Activated CD4-positive, alpha-beta T cell treated with anti-CD3 and anti-CD28 coated beads, Interleukin-2, amount 50 U/mL, for 4 hours (primary cell): ENCODE measurements at regions not wholly inside any gene's neighbourhood (a gene's known extent, or its start where the extent isn't known, plus 50 kb on each side); places are given as distances from the start of the nearest gene placed in this dataset.
"Not testable (repeated sequence)": the region's sequence is repeated elsewhere in the genome, so short reads cannot be mapped to it uniquely, and the experiment has no call there.

Experiments
- DNase-seq, 2 experiments: peaks; one replicate each; pipeline ENCODE4 v3.0.0-alpha.2; 2020

DNA sequence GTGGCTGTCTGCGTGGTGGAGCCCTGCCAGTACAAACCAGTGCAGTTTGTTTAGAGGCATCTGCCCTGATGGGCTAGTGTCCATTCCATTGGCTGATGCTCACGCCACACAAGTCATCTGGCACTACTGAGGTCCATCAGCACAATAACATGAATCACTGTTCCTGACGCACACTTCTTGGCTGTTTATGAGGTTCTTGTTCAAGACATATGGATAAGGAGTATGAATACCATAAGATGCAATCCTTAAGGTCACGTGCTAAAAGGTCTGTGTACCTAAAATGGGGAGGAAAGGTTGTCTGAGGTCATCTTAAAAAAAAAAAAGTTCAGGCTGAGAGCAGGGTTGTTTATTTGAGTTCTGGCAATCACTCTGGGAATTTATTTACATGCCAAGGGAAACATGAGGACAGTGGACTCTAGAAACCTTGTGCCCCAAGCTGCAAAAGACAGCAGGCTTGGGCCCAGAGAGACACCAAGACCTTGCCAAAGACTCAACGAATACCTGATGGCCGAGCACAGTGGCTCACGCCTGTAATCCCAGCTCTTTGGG lies 54.1 kb upstream of the SHLD1 start:
- DNase-seq = no peak

DNA sequence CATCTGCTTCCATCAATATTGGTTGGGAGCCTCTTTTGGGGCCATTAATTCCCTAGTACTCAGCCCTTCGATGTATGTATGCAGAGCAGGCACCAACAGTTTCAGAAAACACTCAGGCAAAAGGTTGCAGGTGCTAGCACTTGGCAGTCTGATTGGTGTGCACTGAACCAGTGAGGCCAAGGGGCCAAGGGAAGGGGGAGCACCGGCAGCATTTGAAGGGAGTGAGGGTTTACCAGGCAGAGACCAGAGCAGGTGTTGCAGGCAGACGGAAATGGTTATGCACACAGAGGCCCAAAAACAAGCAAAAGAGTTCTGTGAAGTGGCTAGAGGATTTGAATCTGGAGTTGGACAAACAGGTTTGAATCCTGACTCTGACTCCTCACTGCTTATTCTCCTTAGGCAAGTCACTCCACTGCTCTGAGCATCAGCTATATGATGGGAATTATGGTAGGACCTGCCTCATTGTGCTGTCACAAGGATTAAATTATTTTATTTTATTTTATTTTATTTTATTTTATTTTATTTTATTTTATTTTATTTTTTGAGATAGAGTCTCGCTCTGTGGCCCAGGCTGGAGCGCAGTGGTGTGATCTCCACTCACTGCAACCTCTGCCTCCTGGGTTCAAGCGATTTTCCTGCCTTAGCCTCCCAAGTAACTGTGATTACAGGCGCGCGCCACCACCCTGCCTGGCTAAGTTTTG lies 58.1 kb upstream of the SHLD1 start:
- DNase-seq = no peak

DNA sequence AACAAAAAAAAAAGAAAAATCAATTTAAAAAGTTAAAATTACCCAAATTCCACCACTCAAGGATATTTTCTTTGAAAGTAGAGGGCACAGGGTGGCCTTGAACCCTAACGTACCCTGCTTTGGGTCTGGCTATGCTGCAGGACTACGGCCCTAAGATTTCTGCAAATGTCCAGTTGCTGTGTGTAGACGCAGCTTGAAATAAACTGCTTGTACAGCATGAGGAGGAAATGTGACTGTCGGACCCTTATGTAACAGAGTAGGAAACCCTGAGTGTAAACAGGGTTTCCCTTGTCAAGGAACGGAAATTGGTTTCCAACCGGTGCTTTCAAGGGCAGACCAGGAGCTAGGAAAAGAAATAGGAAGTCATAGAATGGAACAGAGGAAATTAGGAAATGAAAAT lies 60.7 kb upstream of the SHLD1 start:
- no peak for DNase-seq

DNA sequence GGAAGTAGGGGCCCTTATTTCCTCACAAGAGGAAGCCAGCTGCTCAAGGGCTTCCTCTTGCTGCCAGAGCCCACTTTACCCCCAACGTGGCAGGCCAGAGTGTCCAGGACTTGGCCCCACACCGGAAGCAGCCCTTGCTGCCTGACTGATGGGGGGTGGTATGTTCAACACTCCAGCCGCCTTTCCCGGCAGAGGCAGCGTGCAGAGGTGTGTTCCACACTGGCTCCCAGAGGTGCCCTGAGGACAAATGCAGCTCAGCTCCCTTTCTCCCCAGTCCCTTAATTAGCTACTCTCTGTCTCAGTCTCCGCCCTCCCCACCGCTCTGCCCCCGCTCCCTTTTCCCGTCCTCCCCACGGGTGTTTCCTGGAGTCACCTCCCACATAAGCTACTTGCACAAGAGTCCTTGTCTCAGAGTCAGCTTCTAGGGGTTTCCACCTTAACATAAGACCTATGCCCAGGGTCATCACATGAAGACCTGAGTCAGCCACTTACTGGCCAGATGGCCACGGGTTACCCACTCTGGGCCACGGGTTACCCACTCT lies 61.7 kb upstream of the SHLD1 start:
- DNase-seq = no peak

DNA sequence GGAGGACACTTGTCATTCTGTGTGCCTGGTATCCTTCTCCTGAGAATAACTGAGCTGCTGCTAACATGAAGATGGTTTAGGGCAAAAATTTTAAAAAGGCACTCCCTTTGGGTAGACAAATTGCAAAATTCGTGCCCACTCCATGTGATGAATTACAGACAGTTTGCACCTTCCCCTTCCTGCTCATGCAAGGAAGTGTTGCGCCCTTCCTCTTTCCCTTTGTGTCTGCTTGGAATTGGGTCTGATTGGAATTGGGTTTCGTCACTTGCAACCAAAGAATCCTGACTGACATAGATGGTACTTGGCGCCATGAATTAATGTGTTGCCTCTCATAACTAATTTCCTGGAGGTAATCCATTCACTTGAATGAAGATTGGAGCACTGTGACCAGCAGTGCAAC lies 62.3 kb upstream of the SHLD1 start:
- no peak for DNase-seq

DNA sequence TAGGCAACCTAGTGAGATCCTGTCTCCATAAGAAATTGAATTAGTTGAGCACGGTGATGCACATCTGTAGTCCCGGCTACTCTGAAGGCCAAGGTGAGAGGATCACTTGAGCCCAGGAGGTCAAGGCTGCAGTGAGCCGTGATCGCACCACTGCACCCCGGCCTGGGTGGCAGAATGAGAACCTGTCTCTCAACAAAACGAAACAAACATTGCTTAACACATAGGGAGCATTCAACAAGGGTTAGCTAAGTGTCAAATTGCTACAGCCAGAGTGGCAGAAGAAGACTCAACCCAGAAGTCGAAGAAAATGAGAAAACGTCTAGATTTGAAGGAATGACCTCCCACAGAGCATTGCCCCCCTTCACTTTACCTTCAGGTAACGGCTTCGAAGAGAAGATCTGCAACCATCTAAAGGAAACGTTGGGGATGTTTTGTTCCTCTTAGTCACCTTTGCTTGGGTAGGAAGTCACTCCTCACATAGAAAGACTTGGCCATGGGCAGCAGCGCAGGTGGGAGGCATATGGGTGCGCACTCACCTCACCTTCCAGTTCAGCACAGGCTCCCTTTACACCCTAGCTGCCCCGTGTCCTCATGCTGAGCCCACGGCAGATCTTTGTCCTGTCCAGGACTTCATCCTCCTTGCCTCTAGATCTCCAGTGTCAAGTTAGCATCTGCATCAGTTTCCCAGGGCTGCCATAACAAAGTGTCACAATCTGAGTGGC lies 63.7 kb upstream of the SHLD1 start:
- no peak for DNase-seq

DNA sequence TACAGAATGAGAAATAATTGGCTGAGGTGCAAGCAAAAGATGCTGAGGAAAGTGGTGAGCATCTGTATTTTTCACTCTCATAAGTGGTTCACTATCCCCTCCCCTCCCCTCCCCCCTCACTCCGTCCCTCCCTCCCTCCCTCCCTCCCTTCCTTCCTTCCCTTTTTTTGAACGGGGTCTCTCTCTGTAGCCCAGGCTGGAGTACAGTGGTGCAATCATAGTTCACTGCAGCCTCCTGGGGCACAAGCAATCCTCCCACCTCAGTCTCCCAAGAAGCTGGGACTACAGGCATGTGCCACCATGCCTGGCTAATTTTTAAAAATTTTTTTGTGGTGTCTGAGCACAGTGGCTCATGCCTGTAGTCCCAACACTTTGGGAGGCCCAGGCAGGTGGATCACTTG lies 67.6 kb upstream of the SHLD1 start:
- not testable (repeated sequence) for DNase-seq

DNA sequence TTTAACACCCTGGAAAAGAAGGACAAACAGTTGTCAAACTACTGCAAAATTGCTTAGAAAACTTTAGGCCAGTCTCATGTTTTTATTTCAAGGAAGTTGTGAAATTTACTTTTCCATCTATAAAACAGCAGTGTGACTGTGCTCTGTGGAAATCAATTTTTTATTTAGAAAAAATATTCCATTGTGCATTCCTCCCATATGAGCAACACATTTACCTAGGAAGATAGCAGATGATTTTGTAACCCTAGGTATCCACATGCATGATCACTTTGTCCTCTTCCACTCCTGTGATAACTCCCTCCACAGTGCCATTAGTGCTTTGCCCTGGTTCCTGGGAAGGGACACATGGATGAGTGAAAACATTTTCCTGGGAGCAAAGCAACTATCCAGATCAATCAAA lies 69.4 kb upstream of the GPCPD1 start:
- no peak for DNase-seq

DNA sequence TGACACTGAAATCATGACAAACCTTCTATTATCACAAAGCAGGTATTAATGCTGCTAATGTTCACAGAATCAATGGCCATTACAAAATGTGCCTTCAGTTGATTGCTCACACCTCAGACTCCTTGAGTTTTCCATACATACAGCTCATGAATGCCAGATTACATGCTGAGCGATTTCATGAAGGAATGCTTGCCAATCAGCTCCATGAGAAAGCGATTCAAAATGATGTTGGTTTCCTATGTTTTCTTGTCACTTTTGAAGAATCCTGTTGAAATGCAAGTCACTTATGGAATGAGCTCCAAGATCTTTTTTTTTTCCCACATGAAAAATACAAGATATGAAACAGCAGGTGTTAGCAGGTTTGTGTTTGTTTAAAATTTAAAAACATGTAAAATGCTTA lies 68.0 kb upstream of the GPCPD1 start:
- DNase-seq = no peak

DNA sequence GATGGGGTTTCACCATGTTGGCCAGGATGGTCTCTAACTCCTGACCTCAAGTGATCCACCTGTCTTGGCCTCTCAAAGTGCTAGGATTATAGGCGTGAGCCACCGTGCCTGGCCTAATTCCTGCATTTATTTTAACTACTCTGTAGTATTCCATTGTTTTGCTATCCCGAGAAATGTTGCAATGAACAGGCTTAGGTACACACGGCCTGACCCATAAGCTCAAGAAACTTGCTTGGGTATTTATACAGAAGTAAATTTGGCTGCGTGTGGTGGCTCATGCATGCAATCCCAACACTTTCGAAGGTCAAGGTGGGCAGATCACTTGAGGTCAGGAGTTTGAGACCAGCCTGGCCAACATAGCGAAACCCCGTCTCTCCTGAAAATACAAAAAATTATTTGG lies 67.1 kb upstream of the GPCPD1 start:
- not testable (repeated sequence) for DNase-seq

DNA sequence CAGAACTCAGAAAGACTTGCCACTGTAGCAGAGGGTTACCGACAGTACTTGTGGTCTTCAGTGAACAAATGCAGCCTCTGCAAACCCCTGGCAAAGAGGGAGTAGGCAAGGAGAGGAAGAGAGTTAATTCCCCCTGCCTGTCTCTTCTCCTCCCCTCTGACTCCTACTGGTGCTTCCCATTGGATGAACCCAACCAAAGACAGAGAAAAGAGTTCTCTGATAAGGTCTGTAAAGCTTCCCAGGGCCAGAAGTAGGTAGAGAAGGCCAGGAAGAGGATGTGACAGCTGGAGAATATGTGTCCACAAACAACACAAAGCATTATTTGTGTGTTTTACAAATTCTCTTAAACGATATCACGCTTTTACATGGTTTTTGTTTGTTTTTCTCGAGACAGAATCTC lies 66.6 kb upstream of the GPCPD1 start:
- no peak for DNase-seq

DNA sequence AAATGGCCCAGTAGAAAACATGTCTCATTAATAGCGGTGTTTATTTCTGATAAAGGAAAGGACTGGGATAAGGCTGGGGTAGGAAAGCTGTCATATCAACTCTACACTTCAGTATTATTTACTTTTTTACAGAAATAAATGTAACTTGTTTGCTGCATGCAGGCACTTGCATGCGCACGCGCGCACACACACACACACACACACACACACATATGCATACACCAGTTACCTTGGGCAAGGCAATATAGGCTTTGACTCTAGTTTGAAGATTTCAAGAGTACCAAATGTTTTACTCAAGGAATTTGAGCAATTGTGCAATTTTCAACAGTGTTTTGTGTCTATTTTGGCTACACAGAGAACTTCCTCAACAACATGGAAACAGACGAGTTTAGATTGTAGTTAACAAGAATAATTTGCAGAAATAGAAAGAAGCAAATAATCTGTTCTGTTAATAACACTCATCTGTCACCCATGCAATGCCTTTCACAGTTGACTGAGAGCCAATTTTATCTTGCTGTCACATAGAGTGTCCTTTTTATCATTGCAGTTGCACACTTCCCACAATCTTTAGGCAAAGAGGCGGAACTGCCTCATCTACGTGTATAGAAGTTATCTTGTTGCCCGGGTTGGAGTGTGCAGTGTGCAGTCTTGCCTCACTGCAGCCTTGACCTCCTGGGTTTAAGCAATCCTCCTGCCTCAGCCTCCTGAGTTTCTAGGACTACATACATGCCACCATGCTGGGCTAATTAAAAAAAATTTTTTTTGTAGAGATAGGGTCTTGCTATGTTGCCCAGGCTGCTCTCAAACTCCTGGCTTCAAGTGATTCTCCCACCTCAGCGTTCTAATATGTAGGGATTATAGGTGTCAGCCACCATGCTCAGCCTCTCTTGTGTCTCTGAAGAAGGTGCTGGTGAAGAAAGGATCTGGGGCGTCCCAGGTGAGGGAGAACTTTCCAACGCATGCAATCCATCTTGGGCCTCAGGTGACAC lies 64.6 kb upstream of the GPCPD1 start:
- no peak for DNase-seq

DNA sequence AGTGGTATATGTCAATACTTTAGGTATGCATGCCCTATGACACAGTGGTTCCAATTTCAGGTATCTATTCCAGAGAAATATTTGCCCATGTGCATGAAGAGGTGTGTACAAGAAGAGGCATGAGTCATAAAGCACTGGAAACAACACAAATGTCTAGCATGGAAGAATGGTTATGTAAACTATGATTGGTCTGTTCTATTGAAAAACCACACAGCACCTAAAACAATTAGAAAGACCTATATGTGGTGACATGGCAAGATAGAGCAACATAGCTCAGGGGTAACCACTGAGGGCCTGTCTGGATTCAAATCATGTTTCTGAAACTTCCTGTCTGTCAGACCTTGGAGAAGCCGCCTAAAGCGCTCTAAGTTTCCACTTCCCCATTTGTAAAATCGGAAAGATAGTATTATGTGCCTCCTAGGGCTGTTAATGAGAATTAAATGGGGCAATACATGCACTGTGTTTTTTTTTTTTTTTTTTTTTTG lies 63.4 kb upstream of the GPCPD1 start:
- peak; percentile 20 to 30 for DNase-seq

DNA sequence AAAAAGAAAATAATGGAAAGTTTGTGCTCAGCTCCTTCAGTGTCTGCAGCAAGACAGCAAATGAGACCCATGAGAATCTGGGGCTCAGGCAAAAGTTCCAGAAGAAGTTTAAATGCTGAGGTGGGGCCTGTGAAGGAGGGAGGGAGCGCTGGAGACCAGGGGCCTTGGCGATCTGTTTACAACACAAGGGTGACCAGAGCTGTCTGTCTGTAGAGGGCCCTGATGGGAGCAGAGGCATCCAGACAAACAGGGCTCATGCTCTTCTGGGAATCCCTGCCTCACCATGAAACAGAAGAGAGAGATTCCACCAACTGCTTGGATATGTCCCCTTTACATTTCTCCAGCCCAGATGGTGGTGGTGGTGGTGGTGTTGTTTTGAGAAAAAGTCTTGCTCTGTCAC lies 60.1 kb upstream of the GPCPD1 start:
- DNase-seq = no peak

DNA sequence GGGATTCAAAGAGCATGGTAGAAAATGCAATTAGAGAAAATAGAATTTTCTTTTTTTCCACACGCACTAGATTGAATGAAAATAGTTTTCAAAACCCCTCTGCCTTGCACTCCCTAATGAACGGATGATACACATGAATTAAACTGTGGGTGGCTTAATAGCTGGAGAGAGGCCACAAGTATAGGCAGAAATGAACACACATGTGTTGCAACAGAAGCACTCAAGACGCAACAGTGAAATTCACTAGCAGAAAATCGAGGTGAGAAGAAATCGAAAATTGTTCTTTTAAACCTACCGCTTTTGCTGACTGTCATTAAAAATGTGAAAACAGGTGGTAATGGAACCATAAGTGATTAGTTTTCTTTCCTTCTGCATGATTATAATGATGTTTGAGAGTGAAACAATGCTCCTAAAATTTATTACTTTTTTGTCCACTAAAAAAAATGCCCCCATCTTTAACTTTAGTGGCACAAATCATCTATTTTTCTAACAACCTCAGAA lies 59.3 kb upstream of the GPCPD1 start:
- DNase-seq = no peak

DNA sequence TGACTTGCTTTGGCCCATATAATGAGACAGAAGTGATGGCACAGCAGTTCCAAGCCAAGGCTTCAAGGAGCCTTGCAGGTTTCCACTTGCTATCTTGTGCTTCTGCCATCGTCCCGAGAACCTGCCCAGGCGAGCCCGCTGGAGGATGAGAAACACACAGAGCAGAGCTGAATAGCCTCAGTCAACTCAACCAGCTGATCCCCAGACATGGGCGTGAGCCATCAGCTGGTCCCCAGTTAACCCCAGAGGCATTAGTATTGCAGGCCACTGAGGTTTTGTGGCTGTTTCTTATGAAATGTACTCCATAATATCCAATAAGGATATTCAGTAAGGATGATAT lies 57.7 kb upstream of the GPCPD1 start:
- DNase-seq = no peak

DNA sequence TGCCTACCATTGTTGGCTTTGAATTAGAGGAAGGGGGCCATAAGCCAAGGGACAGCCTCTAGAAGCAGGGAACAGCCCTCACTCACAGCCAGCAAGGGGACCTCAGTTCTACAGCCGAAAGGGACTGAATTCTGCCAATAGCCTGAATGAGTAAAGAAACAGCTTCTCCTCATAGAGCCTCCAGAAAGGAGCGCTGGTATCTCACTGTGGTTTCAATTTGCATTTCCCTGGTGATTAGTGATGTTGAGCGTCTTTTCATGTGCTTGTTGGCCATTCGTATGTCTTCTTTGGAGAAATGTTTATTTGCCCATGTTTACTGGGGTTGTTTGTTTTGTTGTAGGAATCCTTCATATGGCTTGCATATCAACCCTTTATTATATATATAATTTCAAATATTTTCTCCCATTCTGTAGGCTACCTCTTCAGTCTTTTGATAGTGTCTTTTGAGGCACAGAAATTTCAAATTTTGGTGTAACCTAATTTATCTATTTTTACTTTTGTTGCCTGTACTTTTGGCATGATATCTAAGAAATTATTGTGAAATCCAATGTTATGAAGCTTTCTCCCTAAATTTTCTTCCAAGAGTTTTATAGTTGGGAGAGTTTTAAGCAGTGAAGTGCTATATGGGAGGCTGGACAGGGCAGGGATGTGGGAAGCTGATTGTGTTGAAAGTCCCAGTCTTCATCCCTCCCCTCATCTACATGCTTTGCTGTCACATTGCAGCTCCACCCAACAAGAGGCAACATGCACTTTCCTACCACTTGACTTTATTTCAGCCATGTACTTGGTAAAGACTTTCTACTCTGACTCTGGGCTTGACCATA lies 57.1 kb upstream of the GPCPD1 start:
- no peak for DNase-seq

DNA sequence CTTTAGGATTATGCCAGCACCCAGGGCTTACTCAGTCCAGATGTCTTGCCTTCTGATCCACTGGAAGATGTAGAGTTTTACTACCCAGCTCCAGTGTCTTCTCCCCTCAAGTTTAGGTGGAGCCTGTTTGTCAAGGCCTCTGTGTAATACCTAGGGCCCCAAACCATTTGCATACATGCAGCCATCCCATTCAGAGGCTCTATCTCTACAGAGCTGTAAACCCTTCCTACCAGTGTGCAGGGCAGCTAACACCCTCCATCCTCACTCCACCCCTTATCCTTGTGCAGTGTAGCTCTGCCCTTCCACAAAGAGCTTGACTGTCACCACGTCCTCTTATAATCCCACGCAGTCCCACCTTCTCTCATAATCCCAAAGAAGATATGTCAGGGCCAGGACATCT lies 54.6 kb upstream of the GPCPD1 start:
- DNase-seq = no peak

DNA sequence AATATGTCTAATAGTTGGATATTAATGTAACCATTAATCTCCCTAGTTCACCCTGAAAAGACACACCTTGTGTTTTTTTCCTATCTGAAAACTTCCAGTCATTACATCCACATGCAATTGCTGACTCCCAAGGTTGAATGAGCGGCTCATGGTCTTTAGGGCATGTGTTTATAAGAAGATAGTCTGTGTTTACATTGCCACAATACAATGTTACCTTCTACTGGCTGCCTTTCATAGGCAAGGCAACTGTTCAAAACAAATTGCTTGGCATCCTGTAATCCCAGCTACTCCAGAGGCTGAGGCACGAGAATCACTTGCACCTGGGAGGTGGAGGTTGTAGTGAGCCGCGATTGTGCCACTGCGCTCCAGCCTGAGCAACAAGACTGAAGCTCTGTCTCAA lies 52.6 kb upstream of the GPCPD1 start:
- no peak for DNase-seq

DNA sequence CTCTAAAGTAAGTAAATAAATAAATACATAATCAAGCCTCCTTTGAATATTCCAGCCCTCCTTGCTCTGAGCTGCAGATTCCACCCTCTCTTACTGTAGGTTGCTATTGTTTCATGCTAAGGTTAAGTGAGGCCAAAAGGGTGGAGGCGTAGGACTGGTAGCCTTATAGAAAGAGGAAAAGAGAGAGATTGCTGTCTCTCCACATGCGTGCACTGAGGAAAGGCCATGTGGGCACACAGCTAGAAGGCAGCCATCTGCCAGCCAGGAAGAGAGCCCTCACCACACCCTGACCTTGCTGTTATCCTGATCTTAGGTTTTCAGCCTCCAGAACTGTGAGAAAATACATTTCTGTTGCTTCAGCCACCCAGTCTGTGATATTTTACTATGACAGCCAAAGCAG lies 52.0 kb upstream of the GPCPD1 start:
- DNase-seq = no peak

DNA sequence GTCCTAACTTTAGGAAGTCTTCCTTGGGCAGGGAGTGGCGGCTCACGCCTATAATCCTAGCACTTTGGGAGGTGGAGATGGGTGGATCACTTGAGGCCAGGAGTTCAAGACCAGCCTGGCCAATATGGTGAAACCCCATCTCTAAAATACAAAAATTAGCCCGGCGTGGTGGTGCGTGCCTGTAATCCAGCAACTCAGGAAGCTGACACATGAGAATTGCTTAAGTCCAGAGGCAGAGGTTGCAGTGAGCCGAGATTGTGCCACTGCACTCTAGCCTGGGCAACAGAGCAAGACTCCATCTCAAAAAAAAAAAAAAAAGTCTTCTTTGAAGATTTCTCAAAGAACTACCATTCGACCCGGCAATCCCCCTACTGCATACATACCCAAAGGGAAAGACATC lies 50.0 kb upstream of the GPCPD1 start:
- not testable (repeated sequence) for DNase-seq
